ENCODE measurements at regions not wholly inside any gene's neighbourhood (a gene's known extent, or its start where the extent isn't known, plus 50 kb on each side); places are given as distances from the start of the nearest gene placed in this dataset.

- no peak for TF ChIP-seq CTCF (IDR thresholded peaks at IDR 0.05)
- Histone ChIP-seq H3K36me3 (no peaks in the 10 kb centered on the region), H3K9me3 (no peaks in the 10 kb centered on the region), H3K4me3 (no peak overlapping the region), H3K27me3 (no peaks in the 10 kb centered on the region), H3K4me1 (no peaks in the 10 kb centered on the region), H3K27ac (no peak overlapping the region)
- ATAC-seq: no peak
- intact Hi-C loops (cut with DNase I): no loop called here
- no peak for DNase-seq
Measured at GRCh38 chr10:121332353-121332752, 265.9 kb downstream of the FGFR2 start.

- no peak overlapping the region for H3K27ac ChIP-seq
- no peak overlapping the region for H3K4me3 ChIP-seq
- ATAC-seq (no peak), DNase-seq (no peak)
- no peaks in the 10 kb centered on the region for H3K36me3 ChIP-seq
- intact Hi-C loops (cut with DNase I): no loop called here
- TF ChIP-seq CTCF (IDR thresholded peaks at IDR 0.05): no peak
- no peaks in the 10 kb centered on the region for H3K27me3 ChIP-seq
- H3K4me1 ChIP-seq: no peaks in the 10 kb centered on the region
- no peaks in the 10 kb centered on the region for H3K9me3 ChIP-seq
Measured at GRCh38 chr10:121332829-121333765, 265.1 kb downstream of the FGFR2 start.

GRCh38 chr10:121335386-121335925, 262.8 kb downstream of the FGFR2 start:
- H3K27me3 ChIP-seq: no peaks in the 10 kb centered on the region
- intact Hi-C loops (cut with DNase I): no loop called here
- no peaks in the 10 kb centered on the region for H3K36me3 ChIP-seq
- H3K27ac ChIP-seq: no peak overlapping the region
- DNase-seq (no peak), ATAC-seq (no peak)
- H3K4me1 ChIP-seq: no peaks in the 10 kb centered on the region
- H3K9me3 ChIP-seq: no peaks in the 10 kb centered on the region
- H3K4me3 ChIP-seq: no peak overlapping the region
- no peak for TF ChIP-seq CTCF (IDR thresholded peaks at IDR 0.05)

- no peaks in the 10 kb centered on the region for H3K4me1 ChIP-seq
- TF ChIP-seq CTCF (IDR thresholded peaks at IDR 0.05): no peak
- intact Hi-C loops (cut with DNase I): no loop called here
- no peak for DNase-seq
- no peaks in the 10 kb centered on the region for H3K36me3 ChIP-seq
- H3K4me3 ChIP-seq: no peak overlapping the region
- H3K9me3 ChIP-seq: no peaks in the 10 kb centered on the region
- H3K27me3 ChIP-seq: no peaks in the 10 kb centered on the region
- peak; percentile 28 for ATAC-seq
- no peak overlapping the region for H3K27ac ChIP-seq
Measured at GRCh38 chr10:121337427-121337826, 260.8 kb downstream of the FGFR2 start.

- ATAC-seq (no peak), DNase-seq (no peak)
- H3K9me3 ChIP-seq: no peaks in the 10 kb centered on the region
- H3K27ac ChIP-seq: no peak overlapping the region
- no peak overlapping the region for H3K4me3 ChIP-seq
- H3K36me3 ChIP-seq: no peaks in the 10 kb centered on the region
- H3K27me3 ChIP-seq: no peaks in the 10 kb centered on the region
- TF ChIP-seq CTCF (IDR thresholded peaks at IDR 0.05): no peak
- no peaks in the 10 kb centered on the region for H3K4me1 ChIP-seq
- intact Hi-C loops (cut with DNase I): no loop called here
Measured at GRCh38 chr10:121338206-121338980, 259.9 kb downstream of the FGFR2 start.

Measured in upper lobe of right lung (tissue), 1 donor.